ENCODE measurements at regions not wholly inside any gene's neighbourhood (a gene's known extent, or its start where the extent isn't known, plus 50 kb on each side); places are given as distances from the start of the nearest gene placed in this dataset.

GRCh38 chr3:5442786-5443138 lies 255.3 kb downstream of the EDEM1 start:
- Histone ChIP-seq H3K4me1 (no peaks in the 10 kb centered on the region), H3K27me3 (no peaks in the 10 kb centered on the region), H3K4me3 (replicated peaks in 1 of 3) (no peak overlapping the region), H3K36me3 (no peaks in the 10 kb centered on the region), H3K27ac (no peak overlapping the region), H3K9me3 (no peaks in the 10 kb centered on the region)
- DNase-seq = no peak
- TF ChIP-seq POLR2A (IDR thresholded peaks at IDR 0.05) = no peak
- intact Hi-C loops (cut with DNase I) = no loop called here

- WGBS, 2 donors = 85 to 91% methylated on average over 2 of the region's 2 CpGs
- TF ChIP-seq, protein P1, sequence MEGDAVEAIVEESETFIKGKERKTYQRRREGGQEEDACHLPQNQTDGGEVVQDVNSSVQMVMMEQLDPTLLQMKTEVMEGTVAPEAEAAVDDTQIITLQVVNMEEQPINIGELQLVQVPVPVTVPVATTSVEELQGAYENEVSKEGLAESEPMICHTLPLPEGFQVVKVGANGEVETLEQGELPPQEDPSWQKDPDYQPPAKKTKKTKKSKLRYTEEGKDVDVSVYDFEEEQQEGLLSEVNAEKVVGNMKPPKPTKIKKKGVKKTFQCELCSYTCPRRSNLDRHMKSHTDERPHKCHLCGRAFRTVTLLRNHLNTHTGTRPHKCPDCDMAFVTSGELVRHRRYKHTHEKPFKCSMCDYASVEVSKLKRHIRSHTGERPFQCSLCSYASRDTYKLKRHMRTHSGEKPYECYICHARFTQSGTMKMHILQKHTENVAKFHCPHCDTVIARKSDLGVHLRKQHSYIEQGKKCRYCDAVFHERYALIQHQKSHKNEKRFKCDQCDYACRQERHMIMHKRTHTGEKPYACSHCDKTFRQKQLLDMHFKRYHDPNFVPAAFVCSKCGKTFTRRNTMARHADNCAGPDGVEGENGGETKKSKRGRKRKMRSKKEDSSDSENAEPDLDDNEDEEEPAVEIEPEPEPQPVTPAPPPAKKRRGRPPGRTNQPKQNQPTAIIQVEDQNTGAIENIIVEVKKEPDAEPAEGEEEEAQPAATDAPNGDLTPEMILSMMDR (IDR thresholded peaks at IDR 0.05) = no peak
- no peak for TF ChIP-seq POLR2A (IDR thresholded peaks at IDR 0.05)
Observed at GRCh38 chr3:5444253-5444652, 256.7 kb downstream of the EDEM1 start.

GRCh38 chr3:5445676-5446201 lies 258.2 kb downstream of the EDEM1 start:
- intact Hi-C loops (cut with DNase I) = no loop called here

More at GRCh38 chr3:5444253-5444652, 256.7 kb downstream of the EDEM1 start:
- H3K4me3 ChIP-seq (replicated peaks in 1 of 3) = no peak overlapping the region
- DNase-seq = no peak
- H3K27ac ChIP-seq = no peak overlapping the region
- H3K36me3 ChIP-seq = no peaks in the 10 kb centered on the region
- H3K9me3 ChIP-seq = no peaks in the 10 kb centered on the region
- H3K4me1 ChIP-seq = no peaks in the 10 kb centered on the region
- no peaks in the 10 kb centered on the region for H3K27me3 ChIP-seq
- intact Hi-C loops (cut with DNase I) = no loop called here

GRCh38 chr3:5448246-5448645 lies 260.7 kb downstream of the EDEM1 start:
- Histone ChIP-seq H3K4me1 (no peaks in the 10 kb centered on the region), H3K4me3 (replicated peaks in 1 of 3) (no peak overlapping the region), H3K36me3 (no peaks in the 10 kb centered on the region), H3K27me3 (no peaks in the 10 kb centered on the region), H3K27ac (no peak overlapping the region), H3K9me3 (no peaks in the 10 kb centered on the region)
- 84 to 88% methylated on average over 5 of the region's 5 CpGs for WGBS, 2 donors
- intact Hi-C loops (cut with DNase I) = no loop called here
- no peak for TF ChIP-seq POLR2A (IDR thresholded peaks at IDR 0.05)
- TF ChIP-seq, protein P1 (IDR thresholded peaks at IDR 0.05) = no peak
- no peak for DNase-seq

More at GRCh38 chr3:5445676-5446201, 258.2 kb downstream of the EDEM1 start:
- H3K4me3 ChIP-seq (replicated peaks in 1 of 3) = no peak overlapping the region
- H3K36me3 ChIP-seq = no peaks in the 10 kb centered on the region
- no peaks in the 10 kb centered on the region for H3K4me1 ChIP-seq
- no peaks in the 10 kb centered on the region for H3K9me3 ChIP-seq
- H3K27ac ChIP-seq = no peak overlapping the region
- H3K27me3 ChIP-seq = no peaks in the 10 kb centered on the region
- DNase-seq = no peak
- no peak for TF ChIP-seq POLR2A (IDR thresholded peaks at IDR 0.05)
- TF ChIP-seq, protein P1 (IDR thresholded peaks at IDR 0.05) = no peak
- WGBS, 2 donors = 73 to 86% methylated on average over 5 of the region's 5 CpGs

GRCh38 chr3:5448816-5449215 lies 261.3 kb downstream of the EDEM1 start:
- Histone ChIP-seq H3K36me3 (no peaks in the 10 kb centered on the region), H3K27ac (no peak overlapping the region), H3K4me1 (no peaks in the 10 kb centered on the region), H3K4me3 (replicated peaks in 1 of 3) (no peak overlapping the region), H3K27me3 (no peaks in the 10 kb centered on the region), H3K9me3 (no peaks in the 10 kb centered on the region)
- no peak for DNase-seq
- TF ChIP-seq, protein P1 (IDR thresholded peaks at IDR 0.05) = no peak
- TF ChIP-seq POLR2A (IDR thresholded peaks at IDR 0.05) = no peak
- 76 to 77% methylated on average over 2 of the region's 2 CpGs for WGBS, 2 donors
- intact Hi-C loops (cut with DNase I) = no loop called here

GRCh38 chr3:5456199-5456598 lies 268.7 kb downstream of the EDEM1 start:
- no peaks in the 10 kb centered on the region for H3K9me3 ChIP-seq
- TF ChIP-seq POLR2A (IDR thresholded peaks at IDR 0.05) = no peak
- TF ChIP-seq, protein P1 (IDR thresholded peaks at IDR 0.05) = no peak
- no peaks in the 10 kb centered on the region for H3K36me3 ChIP-seq
- no peak overlapping the region for H3K4me3 ChIP-seq (replicated peaks in 1 of 3)
- 46 to 68% methylated on average over 1 of the region's 1 CpG for WGBS, 2 donors
- intact Hi-C loops (cut with DNase I) = no loop called here
- DNase-seq = no peak
- no peaks in the 10 kb centered on the region for H3K4me1 ChIP-seq
- H3K27me3 ChIP-seq = no peaks in the 10 kb centered on the region
- no peak overlapping the region for H3K27ac ChIP-seq
